ENCODE measurements at regions not wholly inside any gene's neighbourhood (a gene's known extent, or its start where the extent isn't known, plus 50 kb on each side); places are given as distances from the start of the nearest gene placed in this dataset.

- no peak for TF ChIP-seq EZH2 (IDR thresholded peaks at IDR 0.05; ENCODE audit: borderline replicate concordance, insufficient read depth, low read depth, low read length, poor library complexity, severe bottlenecking)
- TF ChIP-seq, protein P1, sequence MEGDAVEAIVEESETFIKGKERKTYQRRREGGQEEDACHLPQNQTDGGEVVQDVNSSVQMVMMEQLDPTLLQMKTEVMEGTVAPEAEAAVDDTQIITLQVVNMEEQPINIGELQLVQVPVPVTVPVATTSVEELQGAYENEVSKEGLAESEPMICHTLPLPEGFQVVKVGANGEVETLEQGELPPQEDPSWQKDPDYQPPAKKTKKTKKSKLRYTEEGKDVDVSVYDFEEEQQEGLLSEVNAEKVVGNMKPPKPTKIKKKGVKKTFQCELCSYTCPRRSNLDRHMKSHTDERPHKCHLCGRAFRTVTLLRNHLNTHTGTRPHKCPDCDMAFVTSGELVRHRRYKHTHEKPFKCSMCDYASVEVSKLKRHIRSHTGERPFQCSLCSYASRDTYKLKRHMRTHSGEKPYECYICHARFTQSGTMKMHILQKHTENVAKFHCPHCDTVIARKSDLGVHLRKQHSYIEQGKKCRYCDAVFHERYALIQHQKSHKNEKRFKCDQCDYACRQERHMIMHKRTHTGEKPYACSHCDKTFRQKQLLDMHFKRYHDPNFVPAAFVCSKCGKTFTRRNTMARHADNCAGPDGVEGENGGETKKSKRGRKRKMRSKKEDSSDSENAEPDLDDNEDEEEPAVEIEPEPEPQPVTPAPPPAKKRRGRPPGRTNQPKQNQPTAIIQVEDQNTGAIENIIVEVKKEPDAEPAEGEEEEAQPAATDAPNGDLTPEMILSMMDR (IDR thresholded peaks at IDR 0.05) = no peak
Observed at GRCh38 chr5:17042041-17042440, 106.0 kb upstream of the MYO10 start.
